HepG2 (cell line): ENCODE measurements at regions not wholly inside any gene's neighbourhood (a gene's known extent, or its start where the extent isn't known, plus 50 kb on each side); places are given as distances from the start of the nearest gene placed in this dataset.

ENCODE experiments used
- ATAC-seq: fragments of 200-7000 bp; cut with Tn5 transposase; 3 replicates; pipeline ENCODE4 v1.9.1; 2020; ENCODE audit warnings: mild to moderate bottlenecking, moderate library complexity
- BruUV-seq: library from RNA; stranded (reverse); fragments of 400-500 nt; replicated peaks from 2 replicates; lab custom pipeline; 2021; lab: Mats Ljungman, UMichigan
- CTCF ChIA-PET: fragments of 300-600 bp; formaldehyde crosslinking; extraction: SDS; loops from one replicate; lab custom pipeline; 2021; ENCODE audit warnings: low total read pairs, inconsistent platforms, low intra/inter-chr PET ratio; lab: Yijun Ruan, JAX
- POLR2A ChIA-PET: fragments of 350-600 bp; sonication (Branson Sonifier 250); formaldehyde crosslinking; loops from one replicate; lab custom pipeline; 2020; ENCODE audit warnings: antibody characterized with exemption, inconsistent platforms; lab: Yijun Ruan, JAX
- DNase-seq: peaks from one replicate; pipeline ENCODE4 v3.0.0-alpha.2; 2015; ENCODE audit warnings: low spot score
- FAIRE-seq: peaks from 3 replicates; lab custom pipeline; 2011; peaks lifted over from hg19 to GRCh38; lab: Jason Lieb, UNC
- H2AFZ ChIP-seq: one replicate; pipeline ENCODE4 v1.6.1; 2011; ENCODE audit warnings: low read length, inconsistent platforms
- H3K27ac ChIP-seq: fragments of 300-600 bp; 3 replicates; pipeline ENCODE4 v1.8.0; 2011; ENCODE audit warnings: mixed run types, mild to moderate bottlenecking, mixed read lengths, low read length, inconsistent platforms; ENCODE audit not compliant: insufficient read depth; ENCODE audit errors: extremely low read length
- H3K27me3 ChIP-seq, 2 experiments: fragments of 200-600 bp in 1 of 2; 2 replicates in 1 of 2; 3 replicates in 1 of 2; pipeline versions ENCODE4 v1.6.0 to v1.8.0; 2011; ENCODE audit warnings: low read length in 2 of 2, mild to moderate bottlenecking in 2 of 2, moderate library complexity in 2 of 2, inconsistent platforms in 1 of 2; ENCODE audit not compliant: insufficient read depth in 2 of 2, control insufficient read depth in 1 of 2
- H3K36me3 ChIP-seq, 2 experiments: fragments of 200-600 bp in 1 of 2; replicated peaks in 1 of 2; 2 replicates in 1 of 2; 3 replicates in 1 of 2; pipeline versions ENCODE4 v1.5.1 to v1.8.0; 2011; ENCODE audit warnings: low read length in 2 of 2, inconsistent platforms in 1 of 2; ENCODE audit not compliant: insufficient read depth in 2 of 2, control insufficient read depth in 1 of 2
- H3K4me1 ChIP-seq: 2 replicates; pipeline ENCODE4 v1.5.1; 2012; ENCODE audit warnings: low read length, inconsistent platforms; ENCODE audit not compliant: insufficient read depth
- H3K4me2 ChIP-seq: 2 replicates; pipeline ENCODE4 v1.6.0; 2011; ENCODE audit warnings: low read depth, low read length, inconsistent platforms
- H3K4me3 ChIP-seq, 3 experiments: fragments of 200-600 bp in 1 of 3; sonication (generic), shearing (Covaris generic) in 1 of 3; replicated peaks in 1 of 3; 2 replicates each; pipeline ENCODE4 v1.5.1; 2011 to 2016; ENCODE audit warnings: low read length in 3 of 3, inconsistent platforms in 2 of 3, low read depth in 2 of 3, mild to moderate bottlenecking in 2 of 3, control low read depth in 1 of 3, mixed read lengths in 1 of 3; ENCODE audit not compliant: insufficient read depth in 1 of 3
- H3K79me2 ChIP-seq: one replicate; pipeline ENCODE4 v1.6.1; 2011; ENCODE audit warnings: low read length, inconsistent platforms; ENCODE audit not compliant: insufficient read depth
- H3K9ac ChIP-seq: 2 replicates; pipeline ENCODE4 v1.6.0; 2011; ENCODE audit warnings: mild to moderate bottlenecking, low read depth, low read length, inconsistent platforms; ENCODE audit not compliant: insufficient read depth
- H3K9me3 ChIP-seq: 2 replicates; pipeline ENCODE4 v1.5.1; 2012; ENCODE audit warnings: mild to moderate bottlenecking, low read length
- H4K20me1 ChIP-seq: 2 replicates; pipeline ENCODE4 v1.6.0; 2011; ENCODE audit warnings: inconsistent platforms, mild to moderate bottlenecking, low read length, moderate library complexity; ENCODE audit not compliant: insufficient read depth
- ATF7-NPFF ChIP-seq: sonication (generic); formaldehyde crosslinking; IDR thresholded peaks from 2 replicates; pipeline ENCODE4 v1.8.1; 2023; ENCODE audit warnings: mild to moderate bottlenecking, low read depth, missing genetic modification reagents, moderate library complexity
- HNF4A ChIP-seq: sonication (generic); formaldehyde crosslinking; IDR thresholded peaks from 2 replicates; pipeline ENCODE4 v1.4.0; 2020; ENCODE audit warnings: missing genetic modification reagents
- IRX3 ChIP-seq: sonication (generic); formaldehyde crosslinking; IDR thresholded peaks from 2 replicates; pipeline ENCODE4 v1.8.1; 2023; ENCODE audit warnings: mild to moderate bottlenecking, low read depth, missing genetic modification reagents, borderline replicate concordance
- KMT2B ChIP-seq: IDR thresholded peaks from 2 replicates; pipeline ENCODE4 v1.6.1; 2016; ENCODE audit warnings: missing genetic modification reagents, missing compliant biosample characterization
- NCOA2 ChIP-seq: sonication (generic); formaldehyde crosslinking; IDR thresholded peaks from 2 replicates; pipeline ENCODE4 v1.8.0; 2022; ENCODE audit warnings: inconsistent platforms
- NFIC ChIP-seq: IDR thresholded peaks from 2 replicates; pipeline ENCODE4 v1.6.1; 2012; ENCODE audit warnings: mild to moderate bottlenecking, low read length, inconsistent platforms
- PLRG1 ChIP-seq: fragments of 450-650 bp; conservative IDR thresholded peaks from 2 replicates; pipeline ENCODE4 v1.6.1; 2016
- TOE1 ChIP-seq: sonication (generic); formaldehyde crosslinking; IDR thresholded peaks from 2 replicates; pipeline ENCODE4 v1.4.0; 2020; ENCODE audit warnings: mild to moderate bottlenecking, missing genetic modification reagents
- ZNF773 ChIP-seq: sonication (generic); formaldehyde crosslinking; IDR thresholded peaks from 2 replicates; pipeline ENCODE4 v1.4.0; 2020; ENCODE audit warnings: missing genetic modification reagents, borderline replicate concordance
- WGBS: methylation state at CpG from one replicate; pipeline ENCODE4 v1.1.6; 2017; ENCODE audit warnings: low lambda C conversion rate; 5-methylcytosine and 5-hydroxymethylcytosine counted together
- in situ Hi-C: cut with HindIII; loops from 2 replicates; pipeline ENCODE4 v1.10.0; 2017; ENCODE audit warnings: low pct_unique_long_range_greater_than_20kb; ENCODE audit not compliant: extremely low pct_ligation_motif_present
- intact Hi-C: fragments of 100-400 bp; cut with micrococcal nuclease; formaldehyde crosslinking; loops from one replicate; pipeline ENCODE4 v1.10.0; 2022; ENCODE audit not compliant: unreplicated experiment
- TF ChIP-seq, protein P1 (sequence below): sonication (generic); formaldehyde crosslinking; IDR thresholded peaks from 2 replicates; pipeline ENCODE4 v1.9.0; 2021; ENCODE audit warnings: missing genetic modification reagents, mild to moderate bottlenecking, borderline replicate concordance

- H3K4me2 ChIP-seq = no peak overlapping the region
- WGBS = 57% methylated on average over 10 of the region's 11 CpGs
- no peak for TF ChIP-seq NFIC
- no peak for TF ChIP-seq NCOA2 (CRISPR knock-in tag)
- no peak for TF ChIP-seq PLRG1
- peaks cover 18% of the 10 kb centered on the region for H3K4me1 ChIP-seq
- H3K4me3 ChIP-seq = no peak overlapping the region
- no peaks in the 10 kb centered on the region for H4K20me1 ChIP-seq
- no peak for DNase-seq
- CTCF ChIA-PET = no interaction called here
- in situ Hi-C loops (no loop called here), intact Hi-C loops (no loop called here)
- H3K79me2 ChIP-seq = no peaks in the 10 kb centered on the region
- POLR2A ChIA-PET = no interaction called here
- FAIRE-seq = no peak
- H3K27me3 ChIP-seq = no peaks in the 10 kb centered on the region; a peak in 1 of 5 replicates
- H3K27ac ChIP-seq = no peak overlapping the region
- no peak overlapping the region for H3K9ac ChIP-seq
- no peaks in the 10 kb centered on the region for H3K36me3 ChIP-seq
- H2AFZ ChIP-seq = no peak overlapping the region
- no peak for ATAC-seq
- H3K9me3 ChIP-seq = peaks cover 7% of the 10 kb centered on the region; the same call in 1 of the 2 replicates
- BruUV-seq = no TSS peak
Measured at GRCh38 chr7:68420342-68421192, 1177.7 kb upstream of the AUTS2 start.

- 2% methylated on average over 7 of the region's 7 CpGs for WGBS
- POLR2A ChIA-PET = no interaction called here
- in situ Hi-C loops (no loop called here), intact Hi-C loops (no loop called here)
- Histone ChIP-seq H3K36me3 (no peaks in the 10 kb centered on the region), H3K4me3 (no peak overlapping the region), H3K79me2 (no peaks in the 10 kb centered on the region), H3K4me2 (no peak overlapping the region), H3K27ac (no peak overlapping the region), H2AFZ (no peak overlapping the region), H3K27me3 (no peaks in the 10 kb centered on the region; a peak in 1 of 5 replicates), H3K4me1 (peaks cover 18% of the 10 kb centered on the region), H3K9ac (no peak overlapping the region), H4K20me1 (no peaks in the 10 kb centered on the region), H3K9me3 (no peaks in the 10 kb centered on the region)
- CTCF ChIA-PET = no interaction called here
- DNase-seq = no peak
- no peak for ATAC-seq
- TF ChIP-seq IRX3 (CRISPR knock-in tag) (no peak), ZNF773 (CRISPR knock-in tag) (no peak), TOE1 (CRISPR knock-in tag) (no peak), HNF4A (CRISPR knock-in tag) (no peak), KMT2B (no peak), ATF7-NPFF (CRISPR knock-in tag) (no peak)
- TF ChIP-seq, protein P1, sequence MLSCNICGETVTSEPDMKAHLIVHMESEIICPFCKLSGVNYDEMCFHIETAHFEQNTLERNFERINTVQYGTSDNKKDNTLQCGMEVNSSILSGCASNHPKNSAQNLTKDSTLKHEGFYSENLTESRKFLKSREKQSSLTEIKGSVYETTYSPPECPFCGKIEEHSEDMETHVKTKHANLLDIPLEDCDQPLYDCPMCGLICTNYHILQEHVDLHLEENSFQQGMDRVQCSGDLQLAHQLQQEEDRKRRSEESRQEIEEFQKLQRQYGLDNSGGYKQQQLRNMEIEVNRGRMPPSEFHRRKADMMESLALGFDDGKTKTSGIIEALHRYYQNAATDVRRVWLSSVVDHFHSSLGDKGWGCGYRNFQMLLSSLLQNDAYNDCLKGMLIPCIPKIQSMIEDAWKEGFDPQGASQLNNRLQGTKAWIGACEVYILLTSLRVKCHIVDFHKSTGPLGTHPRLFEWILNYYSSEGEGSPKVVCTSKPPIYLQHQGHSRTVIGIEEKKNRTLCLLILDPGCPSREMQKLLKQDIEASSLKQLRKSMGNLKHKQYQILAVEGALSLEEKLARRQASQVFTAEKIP (CRISPR knock-in tag) = no peak
- BruUV-seq = no TSS peak
- FAIRE-seq = no peak
Measured at GRCh38 chr7:68421712-68422111, 1176.6 kb upstream of the AUTS2 start.
